ENCODE measurements at regions not wholly inside any gene's neighbourhood (a gene's known extent, or its start where the extent isn't known, plus 50 kb on each side); places are given as distances from the start of the nearest gene placed in this dataset.

DNA sequence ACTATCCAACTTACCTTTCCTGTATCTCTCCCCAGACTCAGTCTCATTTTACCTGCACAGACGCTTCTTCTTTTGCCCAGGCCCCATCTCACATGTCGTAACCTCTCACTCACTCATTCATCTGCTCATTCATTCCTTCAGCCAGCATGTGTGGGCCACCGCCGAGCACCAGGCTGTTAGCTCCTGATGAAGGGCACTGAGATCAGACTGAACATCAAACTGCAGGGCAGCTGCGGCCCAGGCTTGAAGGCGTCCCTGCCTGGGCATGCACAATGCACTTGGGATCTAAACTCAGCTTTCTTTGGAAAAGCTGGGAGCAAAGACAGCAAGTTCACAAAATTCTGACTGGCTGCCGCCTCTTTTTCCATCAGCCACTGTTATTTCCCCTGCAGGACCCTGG is 1456.3 kb downstream of the BRD1 start:
- Histone ChIP-seq H3K27me3 (ENCODE audit: low read length) (no peaks in the 10 kb centered on the region), H3K79me2 (ENCODE audit: insufficient read depth, low read length) (no peaks in the 10 kb centered on the region), H3K9me3 (ENCODE audit: insufficient read depth, low read length) (no peaks in the 10 kb centered on the region), H2AFZ (ENCODE audit: low read depth, low read length, severe bottlenecking) (no peak overlapping the region), H3F3A (ENCODE audit: insufficient read depth) (no peaks in the 10 kb centered on the region), H4K20me1 (ENCODE audit: low read depth, low read length) (no peaks in the 10 kb centered on the region), H3K36me3 (ENCODE audit: low read length) (no peaks in the 10 kb centered on the region), H3K4me2 (ENCODE audit: low read depth, low read length, poor library complexity, severe bottlenecking) (no peak overlapping the region), H3K9ac (ENCODE audit: low read length) (no peak overlapping the region), H3K27ac (ENCODE audit: low read depth, low read length) (no peak overlapping the region), H3K9me2 (replicated peaks; ENCODE audit: insufficient read depth, low read length) (no peaks in the 10 kb centered on the region), H3K4me3 (ENCODE audit: insufficient read depth, low read length, poor library complexity, severe bottlenecking) (no peak overlapping the region)
- no peak for TF ChIP-seq EZH2phosphoT487 (conservative IDR thresholded peaks at IDR 0.05; ENCODE audit: low read length)
- TF ChIP-seq, protein P1, sequence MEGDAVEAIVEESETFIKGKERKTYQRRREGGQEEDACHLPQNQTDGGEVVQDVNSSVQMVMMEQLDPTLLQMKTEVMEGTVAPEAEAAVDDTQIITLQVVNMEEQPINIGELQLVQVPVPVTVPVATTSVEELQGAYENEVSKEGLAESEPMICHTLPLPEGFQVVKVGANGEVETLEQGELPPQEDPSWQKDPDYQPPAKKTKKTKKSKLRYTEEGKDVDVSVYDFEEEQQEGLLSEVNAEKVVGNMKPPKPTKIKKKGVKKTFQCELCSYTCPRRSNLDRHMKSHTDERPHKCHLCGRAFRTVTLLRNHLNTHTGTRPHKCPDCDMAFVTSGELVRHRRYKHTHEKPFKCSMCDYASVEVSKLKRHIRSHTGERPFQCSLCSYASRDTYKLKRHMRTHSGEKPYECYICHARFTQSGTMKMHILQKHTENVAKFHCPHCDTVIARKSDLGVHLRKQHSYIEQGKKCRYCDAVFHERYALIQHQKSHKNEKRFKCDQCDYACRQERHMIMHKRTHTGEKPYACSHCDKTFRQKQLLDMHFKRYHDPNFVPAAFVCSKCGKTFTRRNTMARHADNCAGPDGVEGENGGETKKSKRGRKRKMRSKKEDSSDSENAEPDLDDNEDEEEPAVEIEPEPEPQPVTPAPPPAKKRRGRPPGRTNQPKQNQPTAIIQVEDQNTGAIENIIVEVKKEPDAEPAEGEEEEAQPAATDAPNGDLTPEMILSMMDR (IDR thresholded peaks at IDR 0.05; ENCODE audit: insufficient read depth, low read length, poor library complexity, severe bottlenecking): no peak

DNA sequence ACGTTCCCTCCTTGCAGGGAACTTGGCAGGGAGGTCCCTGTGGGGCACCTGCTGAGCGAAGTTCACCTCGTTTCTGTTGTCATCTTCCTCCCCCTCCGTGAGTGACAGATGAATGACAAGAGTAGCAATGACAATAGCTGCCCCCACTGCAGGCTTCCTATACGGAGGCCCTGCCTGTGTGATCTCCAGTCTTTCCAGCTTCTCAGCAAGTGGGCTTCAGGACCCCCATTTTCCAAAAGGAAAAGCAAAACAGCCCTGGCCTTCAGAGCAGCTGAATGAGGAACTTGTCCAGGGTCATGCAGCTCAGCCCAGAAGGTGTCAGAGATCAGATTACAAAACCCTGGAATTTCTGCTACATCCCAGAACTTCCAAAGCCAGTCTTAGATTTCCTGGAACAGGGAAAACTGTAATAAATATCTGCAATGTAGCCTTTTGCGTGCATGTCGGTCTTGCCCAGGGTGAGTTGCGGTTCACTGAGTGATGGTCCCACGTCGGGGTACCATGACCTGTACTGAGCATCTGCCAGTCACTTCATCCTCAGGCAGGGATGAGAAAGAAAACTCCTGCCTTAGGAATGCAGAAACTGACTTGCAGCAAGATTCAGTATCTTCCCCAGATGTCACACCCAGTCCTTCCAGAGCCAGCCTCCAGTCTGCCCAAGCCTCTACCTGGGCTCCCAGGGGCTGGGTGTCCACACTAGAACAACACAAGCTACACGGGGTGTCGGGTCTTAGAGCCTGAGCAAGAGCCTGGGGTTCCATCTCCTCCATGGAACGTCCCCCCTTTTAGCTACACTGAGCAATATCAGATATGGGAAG is 1457.0 kb downstream of the BRD1 start:
- no peak overlapping the region for H3K27ac ChIP-seq (ENCODE audit: low read depth, low read length)
- H3K9me3 ChIP-seq (ENCODE audit: insufficient read depth, low read length): no peaks in the 10 kb centered on the region
- H3K79me2 ChIP-seq (ENCODE audit: insufficient read depth, low read length): no peaks in the 10 kb centered on the region
- no peaks in the 10 kb centered on the region for H4K20me1 ChIP-seq (ENCODE audit: low read depth, low read length)
- no peaks in the 10 kb centered on the region for H3K9me2 ChIP-seq (replicated peaks; ENCODE audit: insufficient read depth, low read length)
- no peak overlapping the region for H3K4me2 ChIP-seq (ENCODE audit: low read depth, low read length, poor library complexity, severe bottlenecking)
- no peak overlapping the region for H3K4me3 ChIP-seq (ENCODE audit: insufficient read depth, low read length, poor library complexity, severe bottlenecking)
- H3F3A ChIP-seq (ENCODE audit: insufficient read depth): no peaks in the 10 kb centered on the region
- H3K36me3 ChIP-seq (ENCODE audit: low read length): no peaks in the 10 kb centered on the region
- no peak overlapping the region for H2AFZ ChIP-seq (ENCODE audit: low read depth, low read length, severe bottlenecking)
- no peaks in the 10 kb centered on the region for H3K27me3 ChIP-seq (ENCODE audit: low read length)
- H3K9ac ChIP-seq (ENCODE audit: low read length): no peak overlapping the region
- TF ChIP-seq, protein P1 (IDR thresholded peaks at IDR 0.05; ENCODE audit: insufficient read depth, low read length, poor library complexity, severe bottlenecking): no peak
- no peak for TF ChIP-seq EZH2phosphoT487 (conservative IDR thresholded peaks at IDR 0.05; ENCODE audit: low read length)

DNA sequence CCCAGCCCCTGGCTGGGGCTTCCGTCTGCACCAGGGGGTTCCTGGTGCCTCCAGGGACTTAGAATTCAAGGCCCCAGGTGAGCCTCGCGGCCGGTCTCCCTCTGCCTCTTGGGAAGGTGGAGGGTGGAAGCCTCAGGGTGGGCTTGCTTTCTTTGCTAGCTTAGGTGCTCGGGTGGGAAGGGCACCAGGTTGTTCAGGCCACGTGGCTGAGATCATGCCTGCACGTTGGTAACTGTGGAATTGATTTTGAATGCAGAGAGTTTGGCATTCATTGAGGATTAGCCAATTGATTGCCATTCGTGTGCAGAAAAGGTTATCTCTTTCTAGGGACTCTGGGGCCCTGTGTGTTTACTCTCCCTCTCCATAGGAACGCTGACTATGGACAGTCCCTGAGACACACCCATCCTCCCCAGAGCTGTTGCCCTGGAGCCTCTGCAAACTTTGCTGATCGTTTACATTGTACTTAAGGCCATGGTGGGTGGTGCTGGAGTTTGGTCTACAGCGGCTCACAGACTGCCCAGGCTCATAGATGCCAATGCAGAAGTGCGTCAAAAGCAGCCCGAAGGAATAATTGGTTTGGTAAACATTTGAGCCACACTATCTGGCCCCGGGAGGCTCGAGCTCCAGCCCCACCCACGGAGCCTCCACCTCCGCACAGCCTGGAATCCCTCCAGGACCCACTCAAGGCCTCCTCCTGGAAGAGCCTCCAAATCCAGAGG is 1457.7 kb downstream of the BRD1 start:
- Histone ChIP-seq H4K20me1 (ENCODE audit: low read depth, low read length) (no peaks in the 10 kb centered on the region), H3K27me3 (ENCODE audit: low read length) (no peaks in the 10 kb centered on the region), H3K79me2 (ENCODE audit: insufficient read depth, low read length) (no peaks in the 10 kb centered on the region), H2AFZ (ENCODE audit: low read depth, low read length, severe bottlenecking) (no peak overlapping the region), H3K27ac (ENCODE audit: low read depth, low read length) (no peak overlapping the region), H3F3A (ENCODE audit: insufficient read depth) (no peaks in the 10 kb centered on the region), H3K4me3 (ENCODE audit: insufficient read depth, low read length, poor library complexity, severe bottlenecking) (no peak overlapping the region), H3K9me3 (ENCODE audit: insufficient read depth, low read length) (no peaks in the 10 kb centered on the region), H3K9ac (ENCODE audit: low read length) (no peak overlapping the region), H3K4me2 (ENCODE audit: low read depth, low read length, poor library complexity, severe bottlenecking) (no peak overlapping the region), H3K36me3 (ENCODE audit: low read length) (no peaks in the 10 kb centered on the region), H3K9me2 (replicated peaks; ENCODE audit: insufficient read depth, low read length) (no peaks in the 10 kb centered on the region)
- TF ChIP-seq EZH2phosphoT487 (conservative IDR thresholded peaks at IDR 0.05; ENCODE audit: low read length): no peak
- TF ChIP-seq, protein P1 (IDR thresholded peaks at IDR 0.05; ENCODE audit: insufficient read depth, low read length, poor library complexity, severe bottlenecking): no peak
